K562 (cell line): ENCODE measurements at regions not wholly inside any gene's neighbourhood (a gene's known extent, or its start where the extent isn't known, plus 50 kb on each side); places are given as distances from the start of the nearest gene placed in this dataset.
A peak's percentile ranks its signal among the peaks of the same experiment; 100 is the strongest.

Source experiments
- ATAC-seq: fragments of 200-7000 bp; cut with Tn5 transposase; 3 replicates; pipeline ENCODE4 v1.9.1; 2020; ENCODE audit warnings: moderate library complexity
- BruUV-seq: library from RNA; stranded (reverse); fragments of 400-500 nt; replicated peaks from 2 replicates; lab custom pipeline; 2021; lab: Mats Ljungman, UMichigan
- CTCF ChIA-PET: fragments of 300-600 bp; formaldehyde crosslinking; extraction: SDS; loops from one replicate; lab custom pipeline; 2021; ENCODE audit warnings: low intra/inter-chr PET ratio; lab: Yijun Ruan, JAX
- POLR2A ChIA-PET: fragments of 300-600, 350-650 bp; sonication (Branson Sonifier 250); formaldehyde crosslinking; extraction: SDS; loops from one replicate; lab custom pipeline; 2021; ENCODE audit warnings: antibody characterized with exemption, inconsistent platforms; lab: Yijun Ruan, JAX
- DNase-seq, 4 experiments: peaks; one replicate each; pipeline versions ENCODE4 v3.0.0 to v3.0.0-alpha.2; 2011 to 2018; ENCODE audit warnings: low spot score in 3 of 4, mixed read lengths in 3 of 4; ENCODE audit errors: extremely low read depth in 1 of 4
- FAIRE-seq: peaks from 2 replicates; lab custom pipeline; 2011; peaks lifted over from hg19 to GRCh38; lab: Jason Lieb, UNC
- H2AFZ ChIP-seq: 2 replicates; pipeline ENCODE4 v1.6.0; 2011; ENCODE audit warnings: low read depth, low read length, control low read depth, inconsistent platforms
- H3K27ac ChIP-seq: fragments of 200-600 bp; 3 replicates; pipeline ENCODE4 v1.8.0; 2011; ENCODE audit warnings: low read depth, mild to moderate bottlenecking, control low read depth, inconsistent platforms, low read length, moderate library complexity, mixed read lengths; ENCODE audit errors: extremely low read depth
- H3K27me3 ChIP-seq, 2 experiments: fragments of 300-600 bp in 1 of 2; 2 replicates in 1 of 2; 3 replicates in 1 of 2; pipeline versions ENCODE4 v1.6.0 to v1.8.0; 2011; ENCODE audit warnings: inconsistent platforms in 2 of 2, low read length in 2 of 2, mild to moderate bottlenecking in 1 of 2, mixed read lengths in 1 of 2, moderate library complexity in 1 of 2; ENCODE audit not compliant: control insufficient read depth in 2 of 2, insufficient read depth in 2 of 2
- H3K36me3 ChIP-seq: fragments of 300-600 bp; 3 replicates; pipeline ENCODE4 v1.8.0; 2011; ENCODE audit warnings: mild to moderate bottlenecking, low read length, inconsistent platforms; ENCODE audit not compliant: control insufficient read depth, insufficient read depth
- H3K4me1 ChIP-seq, 2 experiments: fragments of 200-600 bp in 1 of 2; replicated peaks in 1 of 2; 2 replicates in 1 of 2; 3 replicates in 1 of 2; pipeline versions ENCODE4 v1.5.1 to v1.8.0; 2011; ENCODE audit warnings: inconsistent platforms in 2 of 2, low read length in 2 of 2, mild to moderate bottlenecking in 1 of 2, mixed read lengths in 1 of 2, moderate library complexity in 1 of 2; ENCODE audit not compliant: control insufficient read depth in 2 of 2, insufficient read depth in 2 of 2
- H3K4me2 ChIP-seq: 2 replicates; pipeline ENCODE4 v1.6.1; 2011; ENCODE audit warnings: low read length, control low read depth, inconsistent platforms, mixed read lengths; ENCODE audit not compliant: insufficient read depth
- H3K4me3 ChIP-seq: fragments of 200-600 bp; sonication (generic), shearing (Covaris generic); 2 replicates; pipeline ENCODE4 v1.5.1; 2016; ENCODE audit warnings: control low read depth, inconsistent platforms
- H3K79me2 ChIP-seq: fragments of 200-600 bp; 3 replicates; pipeline ENCODE4 v1.8.0; 2011; ENCODE audit warnings: low read length, inconsistent platforms; ENCODE audit not compliant: control insufficient read depth, insufficient read depth
- H3K9ac ChIP-seq, 2 experiments: 2 replicates each; pipeline versions ENCODE4 v1.6.0 to v1.6.1; 2011; ENCODE audit warnings: low read depth in 2 of 2, low read length in 2 of 2, control low read depth in 1 of 2, inconsistent platforms in 1 of 2, mild to moderate bottlenecking in 1 of 2, mixed read lengths in 1 of 2; ENCODE audit not compliant: insufficient read depth in 1 of 2
- H3K9me1 ChIP-seq: one replicate; pipeline ENCODE4 v1.6.0; 2011; ENCODE audit warnings: inconsistent platforms, mild to moderate bottlenecking, low read length, moderate library complexity; ENCODE audit not compliant: control insufficient read depth, insufficient read depth
- H3K9me3 ChIP-seq: replicated peaks from 2 replicates; pipeline ENCODE4 v1.5.1; 2011; ENCODE audit warnings: low read depth, low read length, inconsistent platforms; ENCODE audit not compliant: control insufficient read depth, insufficient read depth
- H4K20me1 ChIP-seq: replicated peaks from 2 replicates; pipeline ENCODE4 v1.6.1; 2011; ENCODE audit warnings: low read length, inconsistent platforms, mixed read lengths; ENCODE audit not compliant: control insufficient read depth, insufficient read depth
- CSDE1 ChIP-seq, 2 experiments: fragments of 450-650 bp; IDR thresholded peaks; 2 replicates each; pipeline ENCODE4 v1.6.1; 2016; ENCODE audit warnings: mild to moderate bottlenecking in 1 of 2
- EHMT2 ChIP-seq: fragments of 450-650 bp; IDR thresholded peaks from 2 replicates; pipeline ENCODE4 v1.6.1; 2018; ENCODE audit warnings: antibody characterized with exemption
- GATA2 ChIP-seq: sonication (generic); formaldehyde crosslinking; IDR thresholded peaks from 2 replicates; pipeline ENCODE4 v1.4.0; 2020; ENCODE audit warnings: mild to moderate bottlenecking, missing genetic modification reagents
- MAFF ChIP-seq: IDR thresholded peaks from 2 replicates; pipeline ENCODE4 v1.6.1; 2012; ENCODE audit warnings: low read length, improper control_type of control experiment
- PCBP1 ChIP-seq: fragments of 200-400 bp; formaldehyde crosslinking; IDR thresholded peaks from 2 replicates; pipeline ENCODE4 v1.6.1; 2018; ENCODE audit warnings: mild to moderate bottlenecking, low read depth, low read length; ENCODE audit not compliant: poor library complexity, severe bottlenecking
- STAT5B ChIP-seq: fragments of 250-450 bp; sonication (Bioruptor Pico); IDR thresholded peaks from 2 replicates; pipeline ENCODE4 v1.8.0; 2021; ENCODE audit warnings: mild to moderate bottlenecking, inconsistent platforms
- ZBTB17 ChIP-seq: fragments of 450-650 bp; formaldehyde crosslinking; IDR thresholded peaks from 2 replicates; pipeline ENCODE4 v1.4.0; 2020; ENCODE audit warnings: mild to moderate bottlenecking
- ZKSCAN1 ChIP-seq: fragments of 150-350 bp; IDR thresholded peaks from 2 replicates; pipeline ENCODE4 v1.6.1; 2016; ENCODE audit warnings: low read depth, low read length
- ZSCAN29 ChIP-seq: fragments of 450-650 bp; IDR thresholded peaks from 2 replicates; pipeline ENCODE4 v1.6.1; 2017
- WGBS: fragments of 100-300 bp; shearing (Covaris generic); methylation state at CpG from one replicate; pipeline ENCODE4 v1.1.6; 2016; ENCODE audit warnings: low coverage, mixed read lengths; ENCODE audit not compliant: insufficient coverage; ENCODE audit errors: missing lambda C conversion rate; 5-methylcytosine and 5-hydroxymethylcytosine counted together
- in situ Hi-C: fragments of 300-500 bp; cut with MboI; formaldehyde crosslinking; loops from 4 replicates; pipeline ENCODE4 v1.15.0; 2018; ENCODE audit warnings: inconsistent platforms, mixed read lengths
- intact Hi-C: fragments of 100-400 bp; cut with micrococcal nuclease; formaldehyde crosslinking; loops from 2 replicates; pipeline ENCODE4 v1.14.2; 2022
- TF ChIP-seq, protein P1 (sequence below): sonication (generic); formaldehyde crosslinking; IDR thresholded peaks from 2 replicates; pipeline ENCODE4 v1.8.0; 2022; ENCODE audit warnings: mild to moderate bottlenecking, missing genetic modification reagents
- TF ChIP-seq, protein P2 (sequence below), 2 experiments: IDR thresholded peaks in 1 of 2; conservative IDR thresholded peaks in 1 of 2; 2 replicates each; pipeline ENCODE4 v1.6.1; 2016; ENCODE audit warnings: low read depth in 2 of 2, mild to moderate bottlenecking in 1 of 2, missing compliant biosample characterization in 1 of 2, missing genetic modification characterization in 1 of 2, moderate library complexity in 1 of 2

DNA sequence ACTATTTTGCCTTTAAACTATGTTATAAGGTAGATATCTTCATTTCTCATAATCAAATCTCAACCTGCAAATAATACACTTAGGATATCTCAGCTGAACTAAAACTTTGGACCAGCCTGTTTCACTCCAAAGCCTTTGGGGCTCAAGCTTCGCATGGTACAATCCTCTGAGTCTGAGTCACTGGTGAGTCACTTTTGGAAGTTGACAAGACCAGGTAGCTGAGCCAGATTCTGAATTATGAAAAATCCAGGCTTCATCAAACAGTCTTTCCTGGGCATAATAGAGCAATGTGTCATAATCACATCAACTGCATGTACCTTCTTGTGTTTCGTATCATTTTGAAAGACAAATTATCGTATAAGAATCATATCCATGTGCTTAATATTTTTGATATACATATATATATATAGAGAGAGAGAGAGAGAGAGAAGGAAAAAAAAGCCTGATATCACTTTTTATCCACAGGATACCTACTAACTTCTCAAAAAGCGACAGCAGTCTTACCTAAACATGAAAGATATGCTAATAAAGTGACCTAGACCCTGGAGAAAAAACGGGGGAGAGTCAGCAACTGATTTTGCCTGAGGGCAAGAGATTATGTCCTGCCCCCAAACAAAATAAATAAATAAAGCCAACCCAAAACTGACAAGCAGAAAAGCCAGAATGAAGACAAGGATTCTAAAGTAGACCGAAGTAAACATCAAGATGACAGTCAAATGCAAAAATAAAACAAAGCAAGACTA, 263.9 kb upstream of the TGFBR2 start:
- no peaks in the 10 kb centered on the region for H3K9me1 ChIP-seq
- no peaks in the 10 kb centered on the region for H3K4me1 ChIP-seq
- no peaks in the 10 kb centered on the region for H3K27me3 ChIP-seq
- in situ Hi-C loops (no loop called here), intact Hi-C loops (no loop called here)
- H3K4me2 ChIP-seq = no peak overlapping the region
- TF ChIP-seq ZSCAN29 (no peak), ZBTB17 (CRISPR knock-in tag) (0 out of 2 replicates have a peak, but pooled peaks have one; percentile 26), EHMT2 (no peak)
- ChIA-PET POLR2A (no interaction called here), CTCF (no interaction called here)
- no peak overlapping the region for H2AFZ ChIP-seq
- H3K36me3 ChIP-seq = no peaks in the 10 kb centered on the region
- H3K27ac ChIP-seq = no peak overlapping the region
- no peak for DNase-seq
- BruUV-seq = no TSS peak
- FAIRE-seq = no peak
- no peaks in the 10 kb centered on the region for H3K79me2 ChIP-seq
- no peak overlapping the region for H3K4me3 ChIP-seq
- WGBS = under 1% methylated on average over 6 of the region's 6 CpGs
- no peaks in the 10 kb centered on the region for H4K20me1 ChIP-seq
- no peaks in the 10 kb centered on the region for H3K9me3 ChIP-seq
- H3K9ac ChIP-seq = no peak overlapping the region
- no peak for ATAC-seq

DNA sequence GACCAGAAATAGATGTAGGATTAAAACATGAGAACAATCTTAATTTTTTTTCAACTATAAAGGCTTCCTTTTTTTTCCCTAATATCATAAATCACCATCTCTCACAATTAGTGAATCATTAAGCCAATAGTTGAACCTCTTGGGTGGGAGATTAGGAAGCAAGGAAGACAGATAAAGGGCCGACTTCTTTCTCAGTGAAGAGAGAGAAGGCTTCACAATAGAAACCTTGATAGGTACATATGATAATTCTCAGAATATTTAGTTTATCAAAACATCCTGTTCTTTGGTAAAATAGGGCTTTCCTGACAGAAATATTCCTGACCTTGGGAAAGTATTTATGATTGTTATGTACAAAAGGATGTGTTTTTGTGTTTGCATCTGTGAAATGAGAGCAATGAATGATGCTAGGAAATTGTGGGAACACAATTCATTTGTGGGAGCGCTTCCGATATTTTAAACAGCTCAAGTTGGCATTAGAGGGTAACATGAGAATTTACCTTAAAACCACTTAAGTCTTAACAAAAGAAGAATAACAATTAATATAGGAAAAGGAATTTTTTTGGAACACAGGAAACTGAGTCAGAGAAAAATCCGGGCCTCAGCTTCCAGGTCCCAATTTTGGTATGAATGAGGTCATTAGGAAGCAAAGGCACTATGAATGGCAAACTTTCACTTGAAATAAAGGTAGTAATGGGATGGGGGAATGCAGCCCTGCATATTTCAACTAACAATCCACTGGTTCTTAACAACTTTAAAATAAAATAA, 263.2 kb upstream of the TGFBR2 start:
- POLR2A ChIA-PET = no interaction called here
- no peak overlapping the region for H3K4me3 ChIP-seq
- TF ChIP-seq GATA2 (CRISPR knock-in tag) = no peak
- TF ChIP-seq MAFF = no peak
- no peak for TF ChIP-seq STAT5B (CRISPR knock-in tag)
- no peak for TF ChIP-seq PCBP1
- TF ChIP-seq, protein P1, sequence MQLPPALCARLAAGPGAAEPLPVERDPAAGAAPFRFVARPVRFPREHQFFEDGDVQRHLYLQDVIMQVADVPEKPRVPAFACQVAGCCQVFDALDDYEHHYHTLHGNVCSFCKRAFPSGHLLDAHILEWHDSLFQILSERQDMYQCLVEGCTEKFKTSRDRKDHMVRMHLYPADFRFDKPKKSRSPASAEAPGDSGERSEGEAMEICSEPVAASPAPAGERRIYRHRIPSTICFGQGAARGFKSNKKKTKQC (CRISPR knock-in tag) = no peak
- no peak for TF ChIP-seq CSDE1 (IDR thresholded peaks at IDR 0.05)
- TF ChIP-seq ZKSCAN1 = no peak
- TF ChIP-seq, protein P2, sequence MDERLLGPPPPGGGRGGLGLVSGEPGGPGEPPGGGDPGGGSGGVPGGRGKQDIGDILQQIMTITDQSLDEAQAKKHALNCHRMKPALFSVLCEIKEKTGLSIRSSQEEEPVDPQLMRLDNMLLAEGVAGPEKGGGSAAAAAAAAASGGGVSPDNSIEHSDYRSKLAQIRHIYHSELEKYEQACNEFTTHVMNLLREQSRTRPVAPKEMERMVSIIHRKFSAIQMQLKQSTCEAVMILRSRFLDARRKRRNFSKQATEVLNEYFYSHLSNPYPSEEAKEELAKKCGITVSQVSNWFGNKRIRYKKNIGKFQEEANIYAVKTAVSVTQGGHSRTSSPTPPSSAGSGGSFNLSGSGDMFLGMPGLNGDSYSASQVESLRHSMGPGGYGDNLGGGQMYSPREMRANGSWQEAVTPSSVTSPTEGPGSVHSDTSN (CRISPR knock-in tag; IDR thresholded peaks at IDR 0.05; ENCODE audit: low read depth) = no peak
- TF ChIP-seq, protein P2 (tag; conservative IDR thresholded peaks at IDR 0.05; ENCODE audit: low read depth) = no peak
- TF ChIP-seq, all 486 proteins: peak for 0
- DNase-seq (no peak), FAIRE-seq (no peak), ATAC-seq (no peak)
- Histone ChIP-seq H3K9ac (no peak overlapping the region), H3K79me2 (no peaks in the 10 kb centered on the region), H4K20me1 (no peaks in the 10 kb centered on the region), H3K9me1 (no peaks in the 10 kb centered on the region), H3K36me3 (no peaks in the 10 kb centered on the region), H3K27me3 (no peaks in the 10 kb centered on the region), H2AFZ (no peak overlapping the region), H3K4me1 (no peaks in the 10 kb centered on the region), H3K9me3 (no peaks in the 10 kb centered on the region), H3K27ac (no peak overlapping the region), H3K4me2 (no peak overlapping the region)
- 2% methylated on average over 4 of the region's 4 CpGs for WGBS
- intact Hi-C loops = no loop called here
- no TSS peak for BruUV-seq
- CTCF ChIA-PET = no interaction called here
- in situ Hi-C loops = no loop called here
